PC-3 (cell line): ENCODE measurements at regions not wholly inside any gene's neighbourhood (a gene's known extent, or its start where the extent isn't known, plus 50 kb on each side); places are given as distances from the start of the nearest gene placed in this dataset.

Experiments used
- ATAC-seq: fragments of 200-7000 bp; cut with Tn5 transposase; 2 replicates; pipeline ENCODE4 v1.9.1; 2020; ENCODE audit warnings: mild to moderate bottlenecking, moderate library complexity
- BruUV-seq: library from RNA; stranded (reverse); fragments of 400-500 nt; replicated peaks from 2 replicates; lab custom pipeline; 2021; lab: Mats Ljungman, UMichigan
- CTCF ChIA-PET: fragments of 300-600 bp; sonication (Branson Sonifier 250); formaldehyde crosslinking; loops from one replicate; lab custom pipeline; 2022; ENCODE audit warnings: antibody characterized with exemption; lab: Charles Lee
- POLR2A ChIA-PET: fragments of 300-600 bp; sonication (Branson Sonifier 250); formaldehyde crosslinking; loops from one replicate; lab custom pipeline; 2022; ENCODE audit warnings: antibody characterized with exemption; ENCODE audit not compliant: unreplicated experiment; lab: Charles Lee
- DNase-seq: peaks from one replicate; pipeline ENCODE4 v3.0.0-alpha.2; 2015
- H2AFZ ChIP-seq: fragments of 300-600 bp; sonication (generic); 2 replicates; pipeline ENCODE4 v1.6.0; 2016; ENCODE audit warnings: antibody characterized with exemption, low read length
- H3F3A ChIP-seq: fragments of 300-600 bp; sonication (generic); one replicate; pipeline ENCODE4 v1.6.0; 2017; ENCODE audit warnings: antibody characterized with exemption, low read length, control low read depth, mild to moderate bottlenecking; ENCODE audit not compliant: unreplicated experiment
- H3K27ac ChIP-seq: fragments of 300-600 bp; sonication (generic); 2 replicates; pipeline ENCODE4 v1.5.1; 2016; ENCODE audit warnings: mild to moderate bottlenecking, low read length
- H3K27me3 ChIP-seq: fragments of 300-600 bp; sonication (generic); 2 replicates; pipeline ENCODE4 v1.6.1; 2016; ENCODE audit warnings: low read length, mixed read lengths
- H3K36me3 ChIP-seq: fragments of 300-600 bp; sonication (generic); 2 replicates; pipeline ENCODE4 v1.6.1; 2016; ENCODE audit warnings: low read depth, mixed run types, low read length, mixed read lengths
- H3K4me1 ChIP-seq: fragments of 300-600 bp; sonication (generic); 2 replicates; pipeline ENCODE4 v1.5.1; 2016; ENCODE audit warnings: low read length; ENCODE audit not compliant: insufficient read depth
- H3K4me2 ChIP-seq: fragments of 300-600 bp; sonication (generic); 2 replicates; pipeline ENCODE4 v1.6.0; 2016; ENCODE audit warnings: low read length
- H3K4me3 ChIP-seq: fragments of 300-600 bp; sonication (generic); 2 replicates; pipeline ENCODE4 v1.5.1; 2016; ENCODE audit warnings: mild to moderate bottlenecking, low read length, mixed read lengths
- H3K79me2 ChIP-seq: fragments of 300-600 bp; sonication (generic); 2 replicates; pipeline ENCODE4 v1.6.1; 2017; ENCODE audit warnings: low read length, mixed read lengths
- H3K9ac ChIP-seq: fragments of 300-600 bp; sonication (generic); 2 replicates; pipeline ENCODE4 v1.6.0; 2016; ENCODE audit warnings: mild to moderate bottlenecking, low read length
- H3K9me2 ChIP-seq: fragments of 300-600 bp; sonication (generic); replicated peaks from 2 replicates; pipeline ENCODE4 v1.6.1; 2016; ENCODE audit warnings: mixed run types, low read length, mixed read lengths
- H3K9me3 ChIP-seq: fragments of 300-600 bp; sonication (generic); 2 replicates; pipeline ENCODE4 v1.6.1; 2016; ENCODE audit warnings: low read length, mixed read lengths
- H4K20me1 ChIP-seq: fragments of 300-600 bp; sonication (generic); 2 replicates; pipeline ENCODE4 v1.6.1; 2016; ENCODE audit warnings: low read length, mixed read lengths
- EZH2 ChIP-seq: fragments of 300-600 bp; sonication (generic); IDR thresholded peaks from one replicate; pipeline ENCODE4 v1.6.1; 2017; ENCODE audit warnings: antibody characterized with exemption, mild to moderate bottlenecking, low read length; ENCODE audit not compliant: unreplicated experiment
- EZH2phosphoT487 ChIP-seq: fragments of 300-600 bp; sonication (generic); IDR thresholded peaks from 2 replicates; pipeline ENCODE4 v1.6.1; 2018; ENCODE audit warnings: mild to moderate bottlenecking, antibody characterized with exemption, low read length, borderline replicate concordance
- intact Hi-C: fragments of 100-400 bp; cut with micrococcal nuclease; formaldehyde crosslinking; loops from 2 replicates; pipeline ENCODE4 v1.9.0; 2023
- TF ChIP-seq, protein P1 (sequence below): fragments of 300-600 bp; sonication (generic); conservative IDR thresholded peaks from 2 replicates; pipeline ENCODE4 v1.5.1; 2017; ENCODE audit warnings: antibody characterized with exemption, low read depth, mild to moderate bottlenecking, low read length

DNA sequence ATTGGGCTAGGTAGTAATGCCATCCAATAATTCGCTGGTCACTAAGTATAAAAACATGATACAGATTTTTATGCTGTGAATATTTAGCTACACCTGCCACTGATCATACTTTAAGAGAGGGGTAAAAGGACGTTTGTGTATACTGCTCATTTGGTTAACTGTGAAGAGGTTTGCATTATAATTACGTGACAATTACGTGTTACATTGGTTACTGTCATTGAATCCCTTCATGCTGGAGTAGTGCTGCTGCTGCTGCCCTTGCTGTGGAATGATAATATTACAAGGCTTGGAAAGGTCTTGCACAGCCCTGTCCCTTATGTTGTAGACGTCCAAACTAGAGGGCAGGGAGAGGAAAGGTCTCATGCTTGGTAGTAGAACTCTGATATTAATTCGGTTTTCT, 312.2 kb upstream of the ATP2B1 start:
- H3K27ac ChIP-seq, result no peak overlapping the region
- H3K27me3 ChIP-seq, result no peaks in the 10 kb centered on the region
- no peaks in the 10 kb centered on the region for H3K79me2 ChIP-seq
- H3K36me3 ChIP-seq, result no peaks in the 10 kb centered on the region
- H3K4me1 ChIP-seq, result peaks cover 9% of the 10 kb centered on the region
- H3K9ac ChIP-seq, result no peak overlapping the region
- CTCF ChIA-PET, result no interaction called here
- POLR2A ChIA-PET, result no interaction called here
- no peaks in the 10 kb centered on the region for H3K9me2 ChIP-seq
- no peak overlapping the region for H3K4me3 ChIP-seq
- intact Hi-C loops, result no loop called here
- DNase-seq (no peak), ATAC-seq (no peak)
- no peaks in the 10 kb centered on the region for H4K20me1 ChIP-seq
- no peak overlapping the region for H2AFZ ChIP-seq
- no peak overlapping the region for H3K4me2 ChIP-seq
- no peaks in the 10 kb centered on the region for H3K9me3 ChIP-seq
- no peaks in the 10 kb centered on the region for H3F3A ChIP-seq
- TF ChIP-seq EZH2 (no peak), EZH2phosphoT487 (no peak)
- TF ChIP-seq, protein P1, sequence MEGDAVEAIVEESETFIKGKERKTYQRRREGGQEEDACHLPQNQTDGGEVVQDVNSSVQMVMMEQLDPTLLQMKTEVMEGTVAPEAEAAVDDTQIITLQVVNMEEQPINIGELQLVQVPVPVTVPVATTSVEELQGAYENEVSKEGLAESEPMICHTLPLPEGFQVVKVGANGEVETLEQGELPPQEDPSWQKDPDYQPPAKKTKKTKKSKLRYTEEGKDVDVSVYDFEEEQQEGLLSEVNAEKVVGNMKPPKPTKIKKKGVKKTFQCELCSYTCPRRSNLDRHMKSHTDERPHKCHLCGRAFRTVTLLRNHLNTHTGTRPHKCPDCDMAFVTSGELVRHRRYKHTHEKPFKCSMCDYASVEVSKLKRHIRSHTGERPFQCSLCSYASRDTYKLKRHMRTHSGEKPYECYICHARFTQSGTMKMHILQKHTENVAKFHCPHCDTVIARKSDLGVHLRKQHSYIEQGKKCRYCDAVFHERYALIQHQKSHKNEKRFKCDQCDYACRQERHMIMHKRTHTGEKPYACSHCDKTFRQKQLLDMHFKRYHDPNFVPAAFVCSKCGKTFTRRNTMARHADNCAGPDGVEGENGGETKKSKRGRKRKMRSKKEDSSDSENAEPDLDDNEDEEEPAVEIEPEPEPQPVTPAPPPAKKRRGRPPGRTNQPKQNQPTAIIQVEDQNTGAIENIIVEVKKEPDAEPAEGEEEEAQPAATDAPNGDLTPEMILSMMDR, result no peak
- no TSS peak for BruUV-seq

DNA sequence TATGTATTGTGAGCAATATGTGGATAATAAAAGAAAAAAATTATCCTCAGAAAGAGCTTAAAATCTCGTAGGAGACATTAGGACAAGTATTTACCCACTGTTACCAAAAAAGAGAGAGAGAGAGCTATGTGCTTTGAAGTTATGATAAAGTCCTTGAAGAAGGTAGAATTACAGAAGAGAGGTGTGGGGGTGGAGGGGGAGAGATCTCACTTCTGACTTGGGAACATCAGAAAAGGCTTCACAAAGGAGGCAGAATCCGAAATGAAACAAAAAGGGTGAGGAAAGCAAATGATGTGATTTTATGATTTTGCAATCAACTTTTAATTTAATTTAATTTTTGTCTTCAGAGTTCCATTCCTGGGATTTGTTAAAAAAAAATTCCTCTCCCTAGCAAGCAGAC, 311.8 kb upstream of the ATP2B1 start:
- Histone ChIP-seq H3K79me2 (no peaks in the 10 kb centered on the region), H3K9ac (no peak overlapping the region), H2AFZ (no peak overlapping the region), H3K27ac (no peak overlapping the region), H4K20me1 (no peaks in the 10 kb centered on the region), H3K4me1 (peaks cover 9% of the 10 kb centered on the region), H3K36me3 (no peaks in the 10 kb centered on the region), H3K9me2 (no peaks in the 10 kb centered on the region), H3K4me2 (no peak overlapping the region), H3K27me3 (no peaks in the 10 kb centered on the region), H3K9me3 (no peaks in the 10 kb centered on the region), H3K4me3 (no peak overlapping the region), H3F3A (no peaks in the 10 kb centered on the region)
- ATAC-seq, result no peak
- TF ChIP-seq, protein P1, result no peak
- TF ChIP-seq EZH2phosphoT487 (no peak), EZH2 (no peak)
- no peak for DNase-seq
- no TSS peak for BruUV-seq
- POLR2A ChIA-PET, result no interaction called here
- intact Hi-C loops, result no loop called here
- CTCF ChIA-PET, result no interaction called here

DNA sequence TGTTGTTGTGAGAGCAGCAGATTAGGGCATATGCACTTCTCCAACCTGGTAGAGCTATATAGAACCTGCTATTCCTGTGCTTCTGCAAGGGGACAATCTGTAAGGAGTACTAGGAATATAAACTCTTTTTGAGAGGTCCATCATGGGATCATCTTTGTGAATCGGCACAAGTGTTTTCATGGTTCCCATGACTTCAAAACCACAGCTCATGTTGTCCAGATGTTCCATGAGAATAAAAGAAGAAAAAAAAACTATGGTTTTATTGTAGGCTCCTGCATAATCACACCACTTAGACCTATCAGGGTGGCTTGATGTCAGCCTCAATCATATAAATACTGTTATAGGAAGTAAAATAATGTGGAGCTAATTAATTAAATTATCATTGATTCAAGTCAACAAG, 311.4 kb upstream of the ATP2B1 start:
- no peak overlapping the region for H3K9ac ChIP-seq
- DNase-seq (no peak), ATAC-seq (no peak)
- no peaks in the 10 kb centered on the region for H3K79me2 ChIP-seq
- POLR2A ChIA-PET, result no interaction called here
- H3K9me3 ChIP-seq, result no peaks in the 10 kb centered on the region
- H3K4me3 ChIP-seq, result no peak overlapping the region
- no peaks in the 10 kb centered on the region for H4K20me1 ChIP-seq
- no peaks in the 10 kb centered on the region for H3K27me3 ChIP-seq
- H2AFZ ChIP-seq, result no peak overlapping the region
- CTCF ChIA-PET, result no interaction called here
- TF ChIP-seq EZH2, result no peak
- TF ChIP-seq, protein P1, result no peak
- TF ChIP-seq EZH2phosphoT487, result no peak
- no peaks in the 10 kb centered on the region for H3K9me2 ChIP-seq
- H3K27ac ChIP-seq, result no peak overlapping the region
- BruUV-seq, result no TSS peak
- intact Hi-C loops, result no loop called here
- H3F3A ChIP-seq, result no peaks in the 10 kb centered on the region
- H3K36me3 ChIP-seq, result no peaks in the 10 kb centered on the region
- peaks cover 9% of the 10 kb centered on the region for H3K4me1 ChIP-seq
- H3K4me2 ChIP-seq, result no peak overlapping the region
